ENCODE measurements at regions not wholly inside any gene's neighbourhood (a gene's known extent, or its start where the extent isn't known, plus 50 kb on each side); places are given as distances from the start of the nearest gene placed in this dataset.

DNA sequence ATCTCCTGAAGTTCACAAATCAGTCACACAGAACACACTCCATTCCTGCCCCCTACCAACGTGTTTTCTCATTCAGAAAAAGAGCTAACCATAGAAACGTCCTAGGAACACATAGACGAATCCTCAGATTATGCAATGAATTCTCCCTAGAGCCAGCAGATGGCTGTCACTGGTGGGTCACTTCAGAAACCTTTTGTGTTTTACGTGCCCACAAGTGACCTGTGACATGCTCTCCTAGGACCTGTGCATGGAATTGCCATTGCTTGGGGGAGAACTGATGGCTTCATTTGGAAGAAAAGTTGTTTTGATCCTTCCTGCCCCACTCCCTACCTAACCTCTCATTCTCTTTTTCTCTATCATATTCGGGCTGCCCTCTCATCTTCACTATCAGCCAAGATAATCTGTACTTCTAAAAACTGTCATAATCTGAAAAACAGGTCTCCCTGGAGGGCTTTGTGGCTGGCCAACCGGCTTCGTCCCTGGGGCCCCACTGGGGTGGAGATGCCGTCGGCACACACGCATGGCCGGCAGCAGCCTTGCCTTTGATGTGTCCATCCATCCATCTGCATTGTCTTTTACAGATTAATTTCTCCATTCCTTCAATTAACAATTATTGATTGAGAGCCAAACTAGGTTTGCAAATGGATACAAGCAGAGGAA, 144.1 kb upstream of the SERP2 start:
- DNase-seq: no peak

DNA sequence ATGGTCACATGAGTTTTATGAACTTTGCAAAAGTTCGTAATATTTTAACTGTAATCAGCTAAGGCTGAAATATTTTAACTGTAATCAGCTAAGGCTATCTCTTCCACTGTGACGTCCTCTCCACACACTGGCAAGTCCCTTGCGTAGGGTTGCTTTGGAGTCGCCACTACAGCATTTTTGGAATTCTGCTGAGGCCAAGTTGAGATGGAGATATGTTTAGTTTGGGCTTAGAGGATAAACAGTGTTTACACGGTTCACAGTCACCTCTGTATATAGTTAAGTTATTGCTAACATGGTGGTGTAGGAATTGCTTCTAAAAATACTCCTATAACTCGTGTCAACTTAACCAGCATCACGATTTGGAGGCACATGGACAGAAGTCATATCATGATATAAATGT, 143.6 kb upstream of the SERP2 start:
- DNase-seq: no peak

DNA sequence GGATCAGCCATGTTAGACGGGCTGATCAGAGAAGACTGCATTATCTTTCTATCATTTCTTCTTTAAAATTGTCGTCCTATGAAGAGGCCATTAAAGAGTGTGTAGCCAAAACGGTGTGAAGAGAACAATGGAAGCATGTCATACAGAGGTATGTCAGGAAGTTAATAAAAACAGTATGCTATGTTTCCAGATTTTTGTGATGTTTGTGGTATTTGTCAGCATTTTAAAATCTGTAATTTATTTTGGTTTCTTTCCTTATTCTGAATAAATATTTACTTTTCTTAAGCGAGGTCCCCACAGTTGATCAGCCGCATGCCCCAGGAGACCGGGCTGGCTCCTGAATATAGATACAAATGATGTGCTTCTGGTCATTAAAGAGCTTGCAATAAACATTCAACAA, 142.9 kb upstream of the SERP2 start:
- DNase-seq: no peak

DNA sequence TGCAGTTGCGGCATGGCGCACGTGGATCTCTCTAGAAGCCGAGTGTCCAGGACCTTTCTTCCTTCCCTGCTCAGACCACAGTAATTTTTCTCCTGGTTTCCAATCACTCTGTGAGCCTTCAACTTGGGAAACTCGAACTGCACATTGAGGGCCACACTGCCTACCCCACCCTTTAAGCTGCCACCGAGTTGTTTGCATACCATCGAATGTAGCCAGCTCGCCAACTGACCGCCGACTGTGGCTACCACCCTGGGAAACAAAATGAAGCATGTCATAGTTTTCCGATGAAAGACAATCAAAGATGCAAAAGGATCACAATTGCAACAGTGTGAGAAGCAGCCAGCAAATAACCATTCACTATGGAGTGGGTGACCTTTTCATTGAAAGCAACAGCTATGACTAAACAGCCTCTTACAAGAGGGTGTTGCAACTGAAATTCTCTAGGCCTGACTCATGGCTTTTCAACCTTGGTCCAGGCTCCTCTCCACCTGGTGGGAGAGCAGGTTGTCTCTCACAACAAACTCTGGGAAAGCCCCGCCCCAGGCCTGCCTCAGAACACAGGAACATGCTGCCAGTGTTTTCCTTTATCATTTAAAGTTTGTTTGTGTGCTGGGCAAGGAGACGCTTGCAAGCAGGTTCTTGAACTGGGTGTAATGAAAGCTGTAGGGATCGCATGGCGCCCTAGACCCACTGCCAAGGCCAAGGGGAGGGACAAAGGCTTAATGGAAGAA, 141.7 kb upstream of the SERP2 start:
- DNase-seq: no peak

- DNase-seq: no peak
Measured at GRCh38 chr13:44232774-44233173, 140.8 kb upstream of the SERP2 start.

DNA sequence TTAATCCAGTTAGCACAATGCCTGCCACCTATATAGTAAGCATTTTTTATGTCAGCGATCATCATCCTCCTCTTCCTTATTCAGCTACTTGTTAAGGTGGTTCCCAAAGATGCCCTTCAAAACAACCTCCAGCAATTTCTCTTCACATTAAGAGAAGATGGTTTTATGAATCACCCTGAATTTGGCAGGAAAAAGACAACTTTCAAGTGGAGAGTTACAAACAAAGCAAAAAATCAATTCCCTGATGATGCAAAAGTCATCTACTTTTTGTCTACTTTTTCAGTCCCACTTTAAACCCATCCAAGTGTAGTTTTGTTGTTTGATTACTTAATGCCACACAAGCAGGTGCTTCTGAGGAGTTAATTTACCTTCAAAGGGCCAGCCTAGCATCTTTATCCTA, 139.1 kb upstream of the SERP2 start:
- no peak for DNase-seq

DNA sequence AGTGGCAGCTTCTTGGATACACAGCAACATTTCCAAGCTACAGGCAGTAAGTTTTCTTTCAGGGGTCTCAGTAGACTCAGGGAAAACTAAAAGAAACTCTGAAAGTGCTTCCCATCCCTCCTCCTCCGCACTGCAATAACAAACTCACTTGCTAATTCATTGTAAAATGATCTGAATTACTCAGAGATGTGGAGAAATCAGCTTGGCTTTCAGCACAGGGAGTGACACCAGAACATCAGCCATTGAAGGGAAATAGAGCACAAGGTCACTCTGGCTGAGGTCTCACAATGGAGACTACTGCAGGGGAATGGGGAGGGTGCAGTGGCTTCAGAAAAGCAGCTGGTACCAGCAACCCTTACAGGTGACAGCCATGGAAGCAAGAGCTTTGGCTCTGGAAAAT, 137.3 kb upstream of the SERP2 start:
- no peak for DNase-seq

GRCh38 chr13:44236801-44237207, 136.8 kb upstream of the SERP2 start:
- DNase-seq: no peak

DNA sequence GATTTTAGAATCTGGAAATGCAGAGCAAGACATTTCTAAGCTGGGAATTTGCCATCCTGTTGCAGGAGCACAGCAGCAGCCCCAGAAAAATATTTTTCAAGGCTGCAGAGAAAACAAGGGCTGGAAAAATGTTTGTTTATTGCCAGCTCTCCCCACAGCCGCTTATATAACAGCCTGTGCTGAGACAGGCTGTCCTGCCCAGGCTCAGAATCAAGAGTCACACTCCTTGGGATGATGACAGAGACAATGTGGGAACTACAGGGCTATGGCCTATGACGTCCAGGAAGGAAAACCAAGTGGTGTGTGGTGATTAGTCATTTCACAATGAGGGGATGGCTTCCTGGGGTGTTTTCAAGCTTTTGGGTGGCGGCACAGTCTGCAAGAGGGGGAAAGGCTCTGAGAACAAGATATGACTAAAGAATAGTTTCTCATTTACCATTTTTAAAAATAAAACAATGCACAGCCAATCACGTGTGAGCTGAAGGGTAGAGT, 136.3 kb upstream of the SERP2 start:
- no peak for DNase-seq

DNA sequence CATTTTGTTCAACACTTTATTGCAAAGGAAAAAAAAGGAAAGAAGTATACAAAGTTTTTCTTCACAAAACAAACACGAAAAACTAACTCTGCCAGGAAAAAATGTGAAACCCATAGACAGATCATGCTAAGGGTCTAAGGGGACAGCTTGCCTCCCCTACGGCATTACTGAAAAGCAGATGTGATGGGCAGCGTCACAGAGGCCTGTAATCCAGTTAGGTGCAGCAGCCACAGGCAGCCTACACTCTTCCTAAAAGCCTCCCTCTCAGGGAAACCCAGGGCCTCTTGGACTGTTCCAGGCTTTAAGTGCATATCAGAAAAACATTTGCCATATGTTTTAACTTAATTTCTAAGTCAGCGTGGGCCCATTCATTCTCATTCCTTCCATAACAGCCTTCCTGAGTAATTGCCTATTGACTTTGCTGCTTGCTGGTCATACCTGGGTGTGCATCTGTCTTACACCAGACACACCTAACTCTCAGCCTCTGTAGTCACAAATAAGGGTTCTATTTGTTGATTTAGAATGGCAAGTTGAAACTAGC, 135.7 kb upstream of the SERP2 start:
- DNase-seq: no peak

DNA sequence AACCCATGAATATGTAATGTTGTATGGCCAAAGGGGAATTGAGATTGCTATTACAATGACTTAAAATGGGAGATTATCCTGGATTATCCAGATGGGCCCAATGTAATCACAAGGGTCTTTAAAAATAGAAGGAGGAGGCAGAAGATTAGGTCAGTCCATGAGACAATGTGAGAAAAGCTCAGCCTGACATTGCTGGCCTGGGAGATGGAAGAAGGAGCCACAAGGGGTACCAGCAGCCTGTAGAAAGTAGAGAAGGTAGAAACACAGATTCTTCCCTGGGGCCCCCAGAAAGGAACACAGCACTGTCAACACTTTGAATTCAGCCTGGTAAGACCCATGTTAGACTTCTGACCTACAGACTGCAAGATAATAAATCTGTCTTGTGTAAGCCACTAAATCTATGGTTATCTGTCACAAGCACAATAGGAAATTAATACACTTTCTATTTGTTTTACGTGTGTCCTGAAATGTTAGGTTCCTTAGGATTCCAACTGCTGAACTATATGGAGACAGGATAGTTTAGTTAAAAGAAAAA, 132.9 kb upstream of the SERP2 start:
- no peak for DNase-seq

- no peak for DNase-seq
Measured at GRCh38 chr13:44241638-44242037, 132.0 kb upstream of the SERP2 start.

GRCh38 chr13:44242766-44243165, 130.9 kb upstream of the SERP2 start:
- no peak for DNase-seq

DNA sequence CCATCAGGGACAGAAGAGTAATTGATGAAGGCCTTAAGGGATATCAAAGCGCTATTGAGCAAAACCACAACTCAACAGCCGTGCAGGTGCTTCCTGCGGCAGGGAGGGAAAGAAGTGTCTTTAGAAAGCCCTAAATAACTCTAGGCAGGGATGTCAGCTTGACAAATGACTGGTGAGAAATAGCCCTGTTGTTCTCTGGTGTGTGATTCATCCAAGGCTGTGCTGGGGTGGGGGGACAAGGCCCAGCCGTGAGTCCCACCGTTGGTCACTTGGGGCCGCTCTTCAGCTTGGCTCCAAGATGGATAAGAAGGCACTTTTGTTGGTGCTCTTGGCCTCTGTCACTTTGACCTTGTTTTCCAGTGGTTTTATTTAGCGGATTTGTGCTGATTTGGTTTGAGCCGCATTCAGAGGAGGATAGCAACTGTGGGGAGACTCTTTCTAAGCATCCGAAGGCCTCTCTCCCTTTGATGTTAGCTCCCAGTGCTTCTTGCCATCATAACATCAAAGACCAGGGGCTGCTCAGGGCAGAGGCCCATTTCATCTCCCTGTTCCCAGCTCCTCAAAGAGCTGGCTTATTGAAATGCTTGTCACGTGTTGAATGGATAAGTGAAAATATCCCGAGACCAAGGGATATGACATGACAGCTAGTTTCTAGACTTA, 130.3 kb upstream of the SERP2 start:
- peak; percentile 25 for DNase-seq

DNA sequence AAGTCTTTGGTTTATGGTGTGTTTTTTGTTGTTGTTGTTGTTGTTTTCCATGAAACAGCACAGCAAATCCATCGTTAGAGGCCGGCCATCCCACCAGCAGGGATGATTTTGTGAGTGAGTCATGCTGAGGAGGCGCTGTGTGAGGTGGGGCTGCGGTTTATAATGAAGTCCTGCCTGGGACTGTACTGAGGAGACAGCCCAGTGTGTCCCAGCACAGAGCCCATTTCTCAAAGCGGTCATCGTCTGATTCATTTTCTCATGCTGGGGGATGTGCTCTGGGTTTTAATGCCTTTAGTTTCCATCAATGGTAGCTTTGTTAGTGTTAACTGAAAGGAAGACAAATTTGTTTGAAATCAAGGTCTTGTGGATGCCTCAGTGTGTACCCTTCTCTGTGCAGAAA, 129.3 kb upstream of the SERP2 start:
- no peak for DNase-seq

- DNase-seq: no peak
Measured at GRCh38 chr13:44249431-44249836, 124.2 kb upstream of the SERP2 start.

GRCh38 chr13:44252938-44253337, 120.7 kb upstream of the SERP2 start:
- DNase-seq: no peak

GRCh38 chr13:44255771-44256364, 117.8 kb upstream of the SERP2 start:
- no peak for DNase-seq

- DNase-seq: no peak
Measured at GRCh38 chr13:44257796-44258195, 115.8 kb upstream of the SERP2 start.

DNA sequence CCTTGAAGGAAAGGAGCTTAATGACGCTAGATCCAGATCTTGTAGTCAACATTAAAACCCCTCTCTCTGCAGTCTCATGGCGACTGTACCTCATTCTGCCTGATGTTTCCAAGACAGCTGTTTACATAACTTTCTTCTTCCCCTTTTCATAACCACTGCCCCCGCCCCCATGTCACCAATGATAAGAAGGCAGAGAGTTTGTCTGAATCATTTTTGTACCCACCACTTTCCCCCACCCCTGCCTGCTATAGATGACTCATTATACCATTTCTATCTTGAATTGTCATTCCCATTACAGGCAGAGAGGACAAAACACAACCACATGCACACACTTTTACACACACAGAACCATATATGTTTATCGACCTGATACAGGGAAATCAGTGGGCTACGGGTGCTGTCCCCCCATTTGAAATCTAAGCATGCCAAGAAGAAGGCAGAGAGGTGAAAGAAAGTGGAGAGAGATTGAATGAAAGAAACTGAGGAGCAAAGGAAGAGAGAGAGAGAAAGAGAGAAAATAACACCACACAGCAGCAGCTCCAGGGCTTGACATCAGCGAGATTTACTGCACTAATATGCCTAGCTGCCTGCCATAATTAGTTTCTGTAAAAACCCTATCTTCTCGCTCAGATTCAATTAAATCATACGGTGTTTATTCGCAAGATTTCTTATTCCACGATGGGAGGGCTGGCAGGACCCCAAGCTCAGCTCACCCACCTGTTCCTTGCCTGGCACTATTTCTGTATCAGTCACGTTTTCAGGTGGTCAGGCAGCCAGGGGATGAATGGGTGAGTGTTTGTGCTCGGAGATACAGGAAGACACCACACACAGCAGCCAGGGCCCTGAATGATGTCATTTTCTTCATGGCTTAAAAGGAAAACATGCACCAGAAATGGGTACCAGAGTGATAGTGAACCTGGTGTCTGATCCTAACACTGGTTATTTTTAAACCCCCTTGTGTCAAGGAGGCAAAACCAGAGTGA, 114.3 kb upstream of the SERP2 start:
- DNase-seq: peak; percentile 87

DNA sequence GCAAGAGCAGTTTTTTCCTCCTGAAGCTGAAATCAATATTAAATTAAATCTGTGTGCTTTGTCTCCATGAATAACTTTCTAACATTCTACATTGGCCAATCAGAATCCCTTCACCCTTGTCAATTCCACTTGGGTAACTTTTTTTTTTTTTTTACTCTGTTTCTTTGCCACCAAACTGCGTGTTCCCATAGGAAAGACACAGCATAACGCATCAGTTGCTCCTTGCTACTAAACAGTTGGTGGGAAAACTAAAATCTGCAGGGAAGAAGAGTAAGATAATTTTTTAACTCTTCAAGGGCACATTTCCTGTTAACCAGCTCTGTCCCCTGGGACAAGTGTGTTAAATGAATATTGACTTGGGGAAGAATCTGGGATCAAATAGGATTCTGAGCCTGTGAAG, 113.3 kb upstream of the SERP2 start:
- no peak for DNase-seq

Measured in activated naive CD4-positive, alpha-beta T cell treated with anti-CD3 and anti-CD28 coated beads, Interleukin-2, amount 50 U/mL, for 16 hours (primary cell).